GM19463 (cell line): ENCODE measurements at regions not wholly inside any gene's neighbourhood (a gene's known extent, or its start where the extent isn't known, plus 50 kb on each side); places are given as distances from the start of the nearest gene placed in this dataset.

ENCODE experiments used
- ATAC-seq: cut with Tn5 transposase; IDR thresholded peaks from one replicate; pipeline ENCODE4 v1.9.1; 2021; ENCODE audit warnings: mild to moderate bottlenecking, moderate library complexity; ENCODE audit not compliant: unreplicated experiment

DNA sequence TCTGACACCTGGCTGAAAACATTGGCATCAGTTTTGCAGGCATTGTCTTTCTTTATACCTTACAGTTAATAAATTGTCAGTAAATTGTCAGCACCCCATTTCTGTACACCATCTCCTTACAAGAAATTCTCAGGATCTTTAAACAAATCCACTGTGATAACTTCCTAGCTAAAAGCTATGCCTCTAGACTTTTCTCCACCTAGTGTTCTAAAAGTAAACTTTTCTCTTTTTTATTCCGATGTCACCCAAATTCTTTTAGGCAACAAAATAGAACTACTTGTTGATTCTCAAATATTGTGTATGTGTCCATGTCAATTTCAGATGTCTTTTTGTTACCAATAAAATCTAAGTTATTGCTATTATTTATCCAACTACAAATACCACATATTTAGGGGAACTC lies 617.4 kb upstream of the NRXN1 start:
- ATAC-seq, result no peak

DNA sequence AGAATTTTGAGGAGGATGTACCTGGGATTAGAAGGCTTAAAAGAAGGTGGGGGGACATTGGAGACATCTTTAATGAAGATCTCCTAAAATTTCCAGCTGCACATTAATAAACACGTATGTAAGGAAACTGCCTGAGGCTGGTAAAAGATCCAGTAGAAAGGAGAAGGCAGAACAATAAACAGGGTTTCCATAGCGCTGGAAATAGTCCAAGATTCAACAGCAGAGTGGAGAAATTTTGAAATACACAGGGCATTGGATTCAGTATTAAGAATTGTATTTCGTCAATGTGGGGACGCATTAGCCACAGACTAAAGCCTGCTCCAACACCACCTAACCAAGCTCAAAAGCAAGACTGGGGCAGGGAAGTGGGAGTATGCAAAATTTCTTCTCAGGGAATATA lies 606.9 kb upstream of the NRXN1 start:
- no peak for ATAC-seq

DNA sequence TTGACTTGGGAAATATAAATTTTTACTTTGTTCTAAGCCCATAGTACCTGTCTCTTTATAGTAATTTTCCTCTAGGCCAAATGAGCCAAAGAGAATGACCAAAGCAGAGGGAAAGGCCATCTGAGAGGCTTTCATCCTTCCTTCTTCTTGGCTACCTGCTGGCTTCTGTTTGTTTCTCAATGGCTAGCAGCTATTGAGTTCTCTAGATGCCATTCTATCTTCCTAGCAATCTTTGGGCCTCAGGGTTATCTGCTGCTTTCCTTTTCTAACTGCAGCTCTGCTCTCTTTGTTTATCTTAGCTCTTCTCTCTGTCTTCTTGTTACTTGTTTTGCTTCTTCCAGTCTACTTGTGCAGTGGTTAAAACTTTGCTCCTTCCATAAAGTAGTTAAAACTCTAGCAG lies 601.1 kb upstream of the NRXN1 start:
- no peak for ATAC-seq

DNA sequence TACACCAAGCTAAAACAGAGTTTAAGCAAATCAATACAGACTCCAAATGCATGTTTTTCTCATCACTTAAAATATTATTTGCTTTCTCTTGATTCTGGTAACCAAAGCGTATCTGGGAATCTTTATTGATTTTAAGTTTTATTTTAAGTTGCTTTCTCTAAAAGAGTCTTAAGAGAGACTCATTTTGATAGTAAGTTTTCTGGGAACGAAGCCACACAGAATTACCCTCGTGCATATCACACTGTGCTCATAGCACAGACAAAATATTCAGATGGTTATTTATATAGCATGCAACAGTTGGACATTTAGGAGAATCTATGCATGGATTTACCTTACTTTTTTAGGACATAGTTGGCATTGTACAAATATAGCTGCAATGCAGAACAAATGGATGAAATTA lies 597.5 kb upstream of the NRXN1 start:
- ATAC-seq, result no peak

DNA sequence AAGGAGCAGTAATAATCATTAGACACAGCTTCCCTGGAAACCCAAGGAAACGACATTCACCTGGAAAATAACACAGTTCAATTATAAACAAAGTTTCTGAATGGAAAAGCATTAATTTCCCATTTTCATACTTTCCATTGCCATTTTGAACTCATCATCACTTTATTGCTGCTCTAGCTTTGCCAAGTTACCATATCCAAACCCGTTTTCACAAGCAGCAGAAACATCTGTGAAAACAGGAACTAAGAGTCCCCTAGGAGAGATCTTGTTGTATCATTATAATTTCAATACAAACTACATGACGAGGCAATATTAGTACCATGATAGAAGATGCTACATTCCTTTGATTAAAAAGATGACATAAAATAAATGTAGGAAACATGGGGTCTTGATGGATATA lies 597.0 kb upstream of the NRXN1 start:
- no peak for ATAC-seq

DNA sequence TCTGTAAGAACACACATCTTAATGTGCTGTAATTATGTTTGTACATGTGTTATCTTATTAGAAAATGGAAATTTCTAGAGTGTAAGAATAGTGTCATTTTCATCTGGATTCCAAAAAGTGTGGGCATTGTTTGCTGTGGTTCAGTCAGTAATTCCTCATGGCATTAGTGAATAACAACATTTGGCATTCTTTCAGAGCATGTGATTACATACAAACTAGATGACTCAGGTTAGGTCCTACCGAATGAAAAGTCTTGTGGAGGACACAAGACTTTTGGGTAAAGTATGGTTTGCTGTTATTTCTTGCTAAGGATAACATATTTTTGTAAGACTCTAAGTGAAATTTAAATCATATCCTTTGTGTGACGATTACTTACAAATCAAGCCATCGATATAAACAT lies 593.1 kb upstream of the NRXN1 start:
- no peak for ATAC-seq

DNA sequence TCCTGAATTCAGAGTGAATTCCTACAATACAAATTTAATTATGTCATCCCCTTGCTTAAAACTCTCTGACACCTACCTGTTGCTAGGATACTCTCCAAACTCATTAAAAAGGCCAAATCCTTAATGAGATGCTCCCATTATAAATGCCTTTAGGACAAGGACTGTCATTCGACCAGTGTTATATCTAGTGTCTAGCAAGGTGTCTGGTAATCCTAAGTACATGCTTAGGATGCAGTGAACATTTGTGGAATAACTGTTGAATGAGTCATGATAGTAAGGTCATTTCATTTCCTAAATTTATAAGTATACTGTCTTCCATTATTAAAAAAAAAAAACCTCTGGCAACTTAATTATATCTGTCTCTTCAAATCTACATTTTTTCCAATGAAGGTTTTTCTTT lies 588.9 kb upstream of the NRXN1 start:
- ATAC-seq, result no peak

DNA sequence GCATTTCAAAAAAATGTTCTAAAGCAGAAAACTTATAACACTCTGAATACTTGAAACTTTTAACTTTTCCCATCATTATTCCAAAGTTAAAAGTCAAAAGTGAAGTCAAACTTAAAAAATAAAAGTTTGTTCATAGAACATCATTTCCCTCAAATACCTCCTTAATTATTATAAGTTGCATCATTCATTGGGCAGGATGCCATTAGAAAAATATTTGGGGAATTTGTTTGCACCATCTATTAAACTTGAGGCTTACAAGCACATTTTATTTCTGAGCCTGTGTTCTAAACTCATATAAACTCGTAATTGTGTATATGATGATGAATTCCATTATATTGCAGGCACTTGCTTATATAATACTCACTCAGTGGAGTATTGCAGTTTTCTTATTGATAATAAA lies 588.0 kb upstream of the NRXN1 start:
- ATAC-seq, result no peak

DNA sequence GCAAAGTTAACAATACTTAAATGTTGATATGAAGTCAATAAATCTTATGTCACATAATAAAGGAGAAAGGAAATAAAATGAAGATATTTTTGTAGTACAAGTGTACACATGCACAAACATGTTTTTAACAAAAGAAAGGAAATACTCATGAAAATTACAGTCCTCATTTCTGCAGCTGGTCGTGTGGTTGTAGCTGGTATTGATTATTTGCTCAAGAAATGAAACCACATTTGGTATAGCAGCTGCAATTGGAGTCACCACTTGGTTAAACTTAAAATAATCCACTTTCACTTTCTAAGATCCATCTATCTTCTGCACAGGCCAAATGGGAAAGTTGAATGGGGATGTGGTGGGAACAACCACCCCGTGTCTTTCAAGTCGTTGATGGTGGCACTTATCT lies 580.5 kb upstream of the NRXN1 start:
- no peak for ATAC-seq

DNA sequence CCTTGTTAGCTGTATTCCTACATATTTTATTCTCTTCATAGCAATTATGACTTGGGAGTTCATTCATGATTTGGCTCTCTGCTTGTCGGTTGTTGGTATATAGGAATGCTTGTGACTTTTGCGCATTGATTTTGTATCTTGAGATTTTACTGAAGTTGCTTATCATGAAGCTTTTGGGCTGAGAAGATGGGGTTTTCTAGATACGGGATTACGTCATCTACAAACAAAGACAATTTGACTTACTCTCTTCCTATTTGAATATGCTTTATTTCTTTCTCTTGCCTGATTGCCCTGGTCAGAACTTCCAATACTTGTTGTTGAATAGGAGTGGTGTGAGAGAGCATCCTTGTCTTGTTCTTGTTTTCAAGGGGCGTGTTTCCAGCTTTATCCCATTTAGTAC lies 569.8 kb upstream of the NRXN1 start:
- no peak for ATAC-seq

DNA sequence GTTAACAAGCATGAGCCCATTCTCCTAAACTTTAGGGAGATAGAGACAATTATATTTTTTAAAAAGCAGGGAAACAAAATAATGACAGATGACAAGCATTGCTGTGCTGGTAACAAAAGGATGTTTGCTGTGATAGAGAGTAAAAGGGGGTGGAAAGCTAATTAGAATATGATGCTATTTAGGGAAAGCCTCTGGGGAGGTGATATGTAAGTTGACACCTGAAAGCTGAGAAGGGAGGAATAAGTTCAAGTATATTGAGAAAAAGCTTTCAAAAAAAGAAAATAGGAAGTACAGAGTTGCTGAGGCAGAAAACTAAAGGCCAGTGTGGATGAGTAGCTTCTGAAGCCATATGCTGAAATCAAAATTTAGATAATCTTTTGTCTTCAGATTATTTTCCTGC lies 565.2 kb upstream of the NRXN1 start:
- ATAC-seq, result no peak

DNA sequence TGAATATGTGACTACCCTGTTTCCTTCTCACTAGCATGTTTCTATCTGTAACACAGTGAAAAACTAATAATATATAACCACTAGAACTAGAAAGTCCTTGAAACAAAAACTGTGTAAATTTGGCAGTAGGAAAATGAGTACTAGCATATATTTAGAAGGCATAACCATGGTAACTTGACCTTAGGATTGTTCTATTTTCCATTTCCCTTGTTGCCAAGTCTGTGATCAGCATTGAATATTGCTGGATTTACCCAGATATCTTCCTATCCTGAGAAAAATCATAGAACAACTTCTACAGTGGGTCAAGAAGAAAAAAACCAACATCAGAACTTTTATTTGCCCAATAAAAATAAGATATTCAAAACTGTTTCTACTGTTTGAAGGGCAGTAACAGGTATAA lies 563.9 kb upstream of the NRXN1 start:
- no peak for ATAC-seq

DNA sequence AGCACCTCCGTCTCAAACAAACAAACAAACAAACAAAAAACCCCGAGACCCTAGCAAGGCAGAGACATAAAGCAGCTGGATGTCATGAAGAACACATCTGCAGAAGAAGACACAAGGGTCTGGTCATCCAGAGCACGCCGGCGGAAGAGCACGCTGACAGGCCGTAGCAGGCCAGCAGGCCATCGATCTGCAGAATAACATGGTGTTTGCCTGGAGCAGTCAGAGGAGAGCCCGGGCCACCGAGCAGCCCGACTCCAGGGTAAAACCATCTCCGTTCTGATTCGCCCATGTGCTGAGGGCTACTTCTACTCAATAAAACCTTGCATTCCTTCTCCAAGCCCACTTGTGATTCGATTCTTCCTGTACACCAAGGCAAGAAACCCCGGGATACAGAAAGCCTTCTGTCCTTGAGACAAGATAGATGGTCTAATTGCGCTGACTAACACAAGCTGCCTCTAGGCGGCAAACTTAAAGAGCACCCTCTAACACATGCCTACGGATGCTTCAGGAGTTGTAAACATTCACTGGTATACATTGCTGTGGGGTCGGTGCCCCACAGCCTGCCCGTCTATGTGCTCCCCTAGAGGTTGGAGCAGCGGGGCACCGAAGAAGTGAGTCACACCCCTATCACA lies 549.8 kb upstream of the NRXN1 start:
- no peak for ATAC-seq

DNA sequence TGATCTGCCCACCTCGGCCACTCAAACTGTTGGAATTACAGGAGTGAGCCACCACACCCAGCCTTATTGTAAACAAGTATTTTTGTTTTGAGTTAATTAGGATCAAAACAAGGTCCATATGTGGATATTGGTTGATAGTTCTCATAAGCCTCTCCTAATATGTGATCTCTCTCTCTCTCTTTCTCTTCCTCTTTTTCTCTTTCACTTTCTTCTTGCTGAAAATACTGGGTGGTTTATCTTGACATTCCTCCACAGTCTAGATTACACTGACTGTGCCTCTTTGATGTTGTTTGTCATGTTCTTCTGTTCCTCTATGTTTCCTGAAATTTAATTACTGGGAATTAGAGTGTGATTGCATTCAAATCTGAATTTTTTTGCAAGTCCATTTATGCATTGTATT lies 547.5 kb upstream of the NRXN1 start:
- no peak for ATAC-seq

DNA sequence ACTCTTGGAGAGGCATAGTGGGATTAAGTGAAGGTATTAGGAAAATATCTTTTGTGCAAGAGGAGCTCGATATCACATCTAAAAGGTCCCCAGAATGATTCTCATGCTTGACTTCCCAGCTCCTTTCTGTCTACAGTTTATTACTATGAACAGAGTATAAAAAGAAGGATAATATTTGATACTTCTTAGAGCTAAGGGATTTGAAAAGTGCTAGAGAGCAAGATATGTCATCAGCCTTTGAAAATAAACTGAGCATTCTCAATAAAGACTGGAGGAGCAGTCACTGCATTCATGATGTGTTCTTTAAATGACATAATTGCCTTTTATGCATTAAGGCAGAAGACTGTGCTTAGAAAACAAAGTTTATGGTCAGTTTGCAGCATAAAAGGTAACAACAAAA lies 543.2 kb upstream of the NRXN1 start:
- ATAC-seq, result no peak

DNA sequence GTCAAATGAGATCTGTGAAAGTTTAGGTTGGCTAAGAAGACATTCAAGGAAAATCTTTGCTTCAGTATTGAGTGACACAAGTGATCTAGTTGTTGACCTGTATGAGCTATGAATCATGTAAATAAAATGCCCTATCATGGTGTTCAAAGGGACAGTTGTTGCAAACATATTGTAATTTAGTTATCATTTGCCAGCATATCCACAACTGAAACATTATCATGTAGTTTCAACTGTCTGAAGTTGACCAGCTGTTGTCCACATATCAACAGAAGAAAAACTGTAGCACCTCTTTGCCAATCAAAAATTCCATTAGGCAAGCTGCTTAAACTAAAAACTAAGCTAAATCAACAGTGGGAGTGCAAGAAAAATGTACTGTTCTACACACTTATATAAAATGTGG lies 527.1 kb upstream of the NRXN1 start:
- ATAC-seq, result no peak

DNA sequence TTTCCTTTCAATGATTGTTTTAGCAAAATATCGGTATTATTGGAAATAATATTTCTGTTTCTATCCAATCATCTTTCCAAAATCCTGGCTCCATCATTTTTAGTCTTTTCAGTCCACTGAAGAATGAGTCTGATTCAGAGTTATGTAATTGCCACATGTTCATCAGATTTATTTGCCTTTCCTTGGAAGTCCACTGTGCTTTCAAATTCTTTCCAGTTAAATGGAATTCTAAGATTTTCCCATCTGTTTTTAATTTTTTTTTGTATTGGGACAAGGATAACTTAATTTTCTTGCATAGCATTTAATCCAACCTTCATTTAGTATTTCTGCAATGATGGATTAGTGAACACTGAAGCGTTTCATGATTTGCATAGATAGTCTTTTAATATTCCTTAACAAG lies 521.5 kb upstream of the NRXN1 start:
- no peak for ATAC-seq

DNA sequence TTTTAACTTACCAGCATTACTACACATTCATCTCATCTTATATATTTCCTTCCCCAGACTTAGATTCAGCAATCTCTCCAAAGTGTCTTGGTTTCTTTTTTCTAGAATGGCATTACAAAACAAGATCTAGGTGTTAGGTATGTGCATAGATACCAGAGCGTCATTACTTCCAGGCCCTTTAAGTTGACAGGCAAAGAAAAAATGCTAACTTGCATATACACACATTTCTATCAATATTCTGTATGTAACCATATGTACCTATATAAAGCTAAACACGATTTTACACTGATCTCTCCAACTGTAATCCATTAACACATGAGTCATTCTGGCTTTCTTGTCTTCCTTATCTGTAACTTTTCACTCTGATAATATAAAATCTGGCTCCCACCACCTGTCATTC lies 503.8 kb upstream of the NRXN1 start:
- ATAC-seq, result no peak

DNA sequence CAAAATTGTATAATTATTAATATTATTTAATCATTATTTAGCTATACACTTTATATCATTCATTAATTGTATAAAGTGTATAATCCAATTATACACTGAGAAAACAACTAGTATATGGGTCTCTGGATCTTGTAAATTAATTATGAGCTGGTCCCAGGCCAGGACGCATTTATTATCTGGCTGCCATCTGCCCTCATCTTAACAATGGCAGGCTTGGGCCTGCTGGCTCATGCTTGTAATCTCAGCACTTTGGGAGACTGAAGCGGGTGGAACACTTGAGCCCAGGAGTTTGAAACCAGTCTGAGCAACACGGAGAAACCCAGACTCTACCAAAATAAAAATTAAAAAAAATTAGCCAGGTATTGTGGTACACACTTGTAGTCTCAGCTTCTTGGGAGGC lies 502.2 kb upstream of the NRXN1 start:
- ATAC-seq, result no peak

DNA sequence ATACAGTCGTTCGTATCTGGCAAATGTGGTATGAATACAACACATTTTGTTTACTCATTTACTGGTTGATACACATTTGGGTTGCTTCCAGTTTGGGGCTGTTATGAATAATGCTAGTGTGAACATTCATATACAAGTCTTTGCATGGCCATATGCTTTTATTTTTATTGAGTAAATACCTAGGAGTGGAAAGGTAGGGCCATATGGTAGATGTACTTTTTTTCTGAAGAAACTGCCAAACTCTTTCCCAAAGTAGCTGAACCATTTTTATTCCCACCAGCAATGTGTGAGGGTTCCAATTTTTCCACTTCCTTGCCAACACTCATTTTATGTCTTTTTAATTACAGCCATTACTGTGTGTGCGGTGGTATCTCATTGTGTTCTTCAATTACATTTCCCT lies 496.2 kb upstream of the NRXN1 start:
- ATAC-seq, result no peak

DNA sequence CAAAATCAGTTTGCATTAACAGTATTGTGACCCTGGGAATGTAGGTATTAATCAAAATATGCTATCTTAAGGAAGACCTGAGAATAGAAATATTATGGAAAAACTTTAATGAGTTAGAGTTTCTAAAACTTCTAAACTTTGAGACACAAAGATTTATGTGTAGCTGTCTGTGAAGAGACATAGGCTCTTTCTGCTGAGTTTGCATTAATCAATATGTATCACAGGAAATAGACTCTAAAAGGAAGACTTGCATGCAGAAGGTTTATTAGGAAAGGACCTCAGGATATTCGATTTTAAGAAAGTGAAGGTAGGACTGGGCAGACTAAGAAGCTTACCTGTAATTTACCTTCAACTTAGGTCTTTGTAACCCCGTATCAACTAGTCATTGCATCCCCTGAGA lies 494.8 kb upstream of the NRXN1 start:
- no peak for ATAC-seq

DNA sequence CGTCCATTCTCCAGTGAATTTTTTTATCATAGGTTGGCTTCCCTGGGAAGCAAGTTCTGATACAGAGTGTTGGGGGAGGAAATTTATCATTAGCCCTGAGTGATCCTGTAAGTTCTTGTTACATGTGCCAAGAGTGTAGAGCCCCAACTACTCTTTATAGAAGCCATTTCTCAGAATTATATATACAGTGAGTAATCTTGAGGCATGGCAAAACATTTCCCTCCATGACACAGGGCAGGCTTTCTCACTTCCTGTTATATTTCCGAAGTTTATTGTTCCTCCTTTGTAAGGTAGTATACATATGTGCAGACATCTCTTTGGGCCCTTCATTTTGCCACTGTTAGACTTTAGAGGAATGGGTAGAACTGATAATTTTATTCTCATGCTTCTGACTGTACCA lies 484.7 kb upstream of the NRXN1 start:
- no peak for ATAC-seq

DNA sequence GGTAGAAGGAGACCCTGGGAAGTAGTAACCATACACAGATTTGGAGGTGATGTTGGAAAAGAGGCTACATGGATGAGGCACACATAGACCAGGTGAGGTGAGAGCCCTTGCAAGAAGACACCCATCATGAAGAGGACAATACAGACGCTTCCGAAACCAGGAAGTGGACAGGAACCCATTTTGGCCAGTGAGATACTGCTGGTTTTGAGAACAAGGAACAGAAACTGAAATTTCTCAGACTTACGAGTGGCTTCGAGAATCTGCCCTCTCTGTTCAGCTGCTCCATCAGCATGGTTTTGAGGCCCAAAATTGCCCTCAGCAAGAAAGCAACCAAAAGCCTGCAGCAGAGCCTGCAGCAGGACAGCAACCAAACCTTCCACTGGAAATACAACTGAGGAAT lies 479.1 kb upstream of the NRXN1 start:
- ATAC-seq, result peak; percentile 69

DNA sequence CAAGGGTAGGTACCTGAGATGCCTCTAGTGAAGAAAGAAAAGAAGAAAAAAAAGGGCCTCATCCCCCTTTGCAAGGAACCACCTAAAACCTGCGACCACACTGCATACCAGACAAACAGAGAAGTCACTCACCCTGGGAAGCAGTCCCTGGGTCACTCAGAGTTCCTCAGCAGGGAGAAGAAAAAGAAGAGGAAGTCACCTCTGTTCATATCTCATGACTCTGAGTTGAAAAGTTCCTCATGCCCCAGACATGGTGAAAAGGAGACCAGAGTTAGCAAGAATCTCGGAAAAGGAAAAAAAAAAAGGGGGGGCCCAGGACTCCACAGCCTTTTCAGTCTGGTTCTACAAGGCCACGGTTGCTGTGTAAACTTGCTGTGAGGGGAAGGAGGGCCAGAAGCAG lies 478.4 kb upstream of the NRXN1 start:
- no peak for ATAC-seq
